ENCODE measurements at regions not wholly inside any gene's neighbourhood (a gene's known extent, or its start where the extent isn't known, plus 50 kb on each side); places are given as distances from the start of the nearest gene placed in this dataset.

GRCh38 chr12:69014047-69014446, 81.1 kb upstream of the CPM start:
- Histone ChIP-seq H3K27ac (replicated peaks) (no peak overlapping the region), H3K9me3 (replicated peaks) (no peaks in the 10 kb centered on the region), H3K27me3 (ENCODE audit: low read depth) (no peaks in the 10 kb centered on the region), H3K36me3 (no peaks in the 10 kb centered on the region), H3K4me1 (no peaks in the 10 kb centered on the region), H3K4me3 (no peak overlapping the region)
- DNase-seq = no peak
- TF ChIP-seq, protein P1, sequence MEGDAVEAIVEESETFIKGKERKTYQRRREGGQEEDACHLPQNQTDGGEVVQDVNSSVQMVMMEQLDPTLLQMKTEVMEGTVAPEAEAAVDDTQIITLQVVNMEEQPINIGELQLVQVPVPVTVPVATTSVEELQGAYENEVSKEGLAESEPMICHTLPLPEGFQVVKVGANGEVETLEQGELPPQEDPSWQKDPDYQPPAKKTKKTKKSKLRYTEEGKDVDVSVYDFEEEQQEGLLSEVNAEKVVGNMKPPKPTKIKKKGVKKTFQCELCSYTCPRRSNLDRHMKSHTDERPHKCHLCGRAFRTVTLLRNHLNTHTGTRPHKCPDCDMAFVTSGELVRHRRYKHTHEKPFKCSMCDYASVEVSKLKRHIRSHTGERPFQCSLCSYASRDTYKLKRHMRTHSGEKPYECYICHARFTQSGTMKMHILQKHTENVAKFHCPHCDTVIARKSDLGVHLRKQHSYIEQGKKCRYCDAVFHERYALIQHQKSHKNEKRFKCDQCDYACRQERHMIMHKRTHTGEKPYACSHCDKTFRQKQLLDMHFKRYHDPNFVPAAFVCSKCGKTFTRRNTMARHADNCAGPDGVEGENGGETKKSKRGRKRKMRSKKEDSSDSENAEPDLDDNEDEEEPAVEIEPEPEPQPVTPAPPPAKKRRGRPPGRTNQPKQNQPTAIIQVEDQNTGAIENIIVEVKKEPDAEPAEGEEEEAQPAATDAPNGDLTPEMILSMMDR (IDR thresholded peaks at IDR 0.05; ENCODE audit: borderline replicate concordance) = no peak
- intact Hi-C loops (cut with micrococcal nuclease) = no loop called here

DNA sequence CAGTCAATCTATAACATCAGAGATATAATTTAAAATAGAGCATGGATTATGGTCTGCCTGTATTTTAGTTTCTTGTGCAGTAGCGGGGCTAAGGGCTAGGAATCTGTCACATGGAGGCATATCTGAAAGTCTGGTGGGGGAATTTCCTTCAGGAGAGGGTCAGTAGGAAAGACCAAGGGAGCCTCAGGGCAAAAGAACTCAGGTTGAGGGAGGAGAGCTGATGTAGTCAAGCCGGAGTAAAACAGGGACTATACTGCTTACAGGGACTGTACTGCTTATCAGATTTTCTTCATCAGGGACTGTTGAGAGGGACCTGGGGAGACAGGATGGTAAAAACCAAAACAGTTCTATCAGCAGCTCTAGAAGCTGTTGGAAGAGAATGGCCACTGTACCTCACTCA, 82.0 kb upstream of the CPM start:
- DNase-seq = no peak
- no peak overlapping the region for H3K27ac ChIP-seq (replicated peaks)
- H3K36me3 ChIP-seq = no peaks in the 10 kb centered on the region
- intact Hi-C loops (cut with micrococcal nuclease) = no loop called here
- TF ChIP-seq, protein P1 (IDR thresholded peaks at IDR 0.05; ENCODE audit: borderline replicate concordance) = no peak
- H3K27me3 ChIP-seq (ENCODE audit: low read depth) = no peaks in the 10 kb centered on the region
- H3K4me3 ChIP-seq = no peak overlapping the region
- peaks cover 3% of the 10 kb centered on the region for H3K9me3 ChIP-seq (replicated peaks)
- H3K4me1 ChIP-seq = no peaks in the 10 kb centered on the region

DNA sequence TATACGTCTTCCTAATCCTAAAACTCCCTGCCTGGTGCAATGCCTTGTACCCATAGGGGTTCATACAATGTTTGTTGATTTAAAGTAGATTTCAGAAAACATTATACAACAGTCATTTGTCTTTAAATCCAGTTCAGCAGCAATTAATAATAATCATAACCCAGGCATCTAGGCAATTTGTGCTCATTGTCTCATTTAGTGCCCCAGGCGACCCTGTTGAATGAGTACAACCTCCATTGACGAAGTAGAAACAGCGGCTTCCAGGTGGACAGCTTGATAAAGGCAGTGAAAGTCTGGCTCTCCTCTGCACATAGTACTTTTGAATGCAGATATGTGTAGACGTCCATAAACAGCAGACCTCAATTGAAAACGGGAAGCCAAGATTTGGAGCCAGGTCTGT, 82.9 kb upstream of the CPM start:
- TF ChIP-seq, protein P1 (IDR thresholded peaks at IDR 0.05; ENCODE audit: borderline replicate concordance) = no peak
- Histone ChIP-seq H3K27ac (replicated peaks) (no peak overlapping the region), H3K9me3 (replicated peaks) (peaks cover 9% of the 10 kb centered on the region), H3K36me3 (no peaks in the 10 kb centered on the region), H3K27me3 (ENCODE audit: low read depth) (no peaks in the 10 kb centered on the region), H3K4me1 (no peaks in the 10 kb centered on the region), H3K4me3 (no peak overlapping the region)
- intact Hi-C loops (cut with micrococcal nuclease) = no loop called here
- DNase-seq = no peak

DNA sequence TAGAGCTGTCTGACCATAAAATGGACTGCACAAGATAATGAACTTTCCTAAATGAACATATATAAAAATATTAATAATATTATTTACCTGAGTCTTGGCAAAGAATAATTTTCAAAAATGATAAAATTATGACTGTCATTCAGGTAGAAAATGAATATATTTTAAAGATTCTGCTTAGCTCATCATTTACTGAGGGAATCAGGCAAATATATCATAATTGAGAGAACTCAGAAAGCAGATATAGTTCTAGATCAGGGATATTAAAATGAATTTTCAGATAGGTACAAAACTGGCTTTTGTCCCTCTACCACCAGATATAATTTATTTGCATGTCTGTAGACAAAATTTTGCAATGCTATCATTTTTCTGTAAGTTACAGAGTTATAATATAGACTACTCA, 86.1 kb upstream of the CPM start:
- no peak overlapping the region for H3K4me3 ChIP-seq
- TF ChIP-seq, protein P1 (IDR thresholded peaks at IDR 0.05; ENCODE audit: borderline replicate concordance) = no peak
- no peaks in the 10 kb centered on the region for H3K36me3 ChIP-seq
- H3K27me3 ChIP-seq (ENCODE audit: low read depth) = peaks cover 3% of the 10 kb centered on the region
- H3K27ac ChIP-seq (replicated peaks) = no peak overlapping the region
- no peaks in the 10 kb centered on the region for H3K4me1 ChIP-seq
- H3K9me3 ChIP-seq (replicated peaks) = peaks cover 9% of the 10 kb centered on the region
- no peak for DNase-seq
- intact Hi-C loops (cut with micrococcal nuclease) = no loop called here

- Histone ChIP-seq H3K9me3 (replicated peaks) (peaks cover 9% of the 10 kb centered on the region), H3K4me1 (no peaks in the 10 kb centered on the region), H3K36me3 (no peaks in the 10 kb centered on the region), H3K27ac (replicated peaks) (no peak overlapping the region), H3K27me3 (ENCODE audit: low read depth) (peaks cover 3% of the 10 kb centered on the region), H3K4me3 (no peak overlapping the region)
- TF ChIP-seq, protein P1 (IDR thresholded peaks at IDR 0.05; ENCODE audit: borderline replicate concordance) = no peak
- DNase-seq = no peak
- intact Hi-C loops (cut with micrococcal nuclease) = no loop called here
Observed at GRCh38 chr12:69019910-69020309, 86.9 kb upstream of the CPM start.

GRCh38 chr12:69022674-69023073, 89.7 kb upstream of the CPM start:
- Histone ChIP-seq H3K27ac (replicated peaks) (no peak overlapping the region), H3K4me3 (no peak overlapping the region), H3K9me3 (replicated peaks) (peaks cover 9% of the 10 kb centered on the region), H3K27me3 (ENCODE audit: low read depth) (peaks cover 3% of the 10 kb centered on the region), H3K36me3 (no peaks in the 10 kb centered on the region), H3K4me1 (no peaks in the 10 kb centered on the region)
- TF ChIP-seq, protein P1 (IDR thresholded peaks at IDR 0.05; ENCODE audit: borderline replicate concordance) = no peak
- intact Hi-C loops (cut with micrococcal nuclease) = no loop called here
- no peak for DNase-seq
